Epithelial cell of esophagus (primary cell): ENCODE measurements at regions not wholly inside any gene's neighbourhood (a gene's known extent, or its start where the extent isn't known, plus 50 kb on each side); places are given as distances from the start of the nearest gene placed in this dataset.

Source experiments
- DNase-seq: peaks from one replicate; pipeline ENCODE4 v3.0.0; 2010; ENCODE audit warnings: low read depth
- H3K4me3 ChIP-seq: 2 replicates; pipeline ENCODE4 v1.5.1; 2011; ENCODE audit warnings: mild to moderate bottlenecking, low read length, control low read depth
- CTCF ChIP-seq: IDR thresholded peaks from 2 replicates; pipeline ENCODE4 v1.5.1; 2011; ENCODE audit warnings: low read depth, mild to moderate bottlenecking, low read length, control low read depth, inconsistent platforms; ENCODE audit not compliant: insufficient read depth; ENCODE audit errors: missing control alignments

GRCh38 chr3:106332884-106333283 lies 464.1 kb upstream of the CBLB start:
- peak; percentile 82 for DNase-seq
- no peak overlapping the region for H3K4me3 ChIP-seq
- TF ChIP-seq CTCF, result no peak

- TF ChIP-seq CTCF, result no peak
- H3K4me3 ChIP-seq, result no peak overlapping the region
- peak; percentile 95 for DNase-seq
Observed at GRCh38 chr3:106333911-106334618, 465.3 kb upstream of the CBLB start.

- DNase-seq, result no peak
- TF ChIP-seq CTCF, result no peak
- no peak overlapping the region for H3K4me3 ChIP-seq
Observed at GRCh38 chr3:106336619-106337018, 467.8 kb upstream of the CBLB start.

GRCh38 chr3:106337116-106337515 lies 468.3 kb upstream of the CBLB start:
- no peak overlapping the region for H3K4me3 ChIP-seq
- TF ChIP-seq CTCF, result no peak
- peak; percentile 38 for DNase-seq

GRCh38 chr3:106338582-106339214 lies 469.9 kb upstream of the CBLB start:
- H3K4me3 ChIP-seq, result no peak overlapping the region
- no peak for DNase-seq

GRCh38 chr3:106339551-106339950 lies 470.7 kb upstream of the CBLB start:
- no peak overlapping the region for H3K4me3 ChIP-seq
- no peak for TF ChIP-seq CTCF
- peak; percentile 27 for DNase-seq

More at GRCh38 chr3:106338582-106339214, 469.9 kb upstream of the CBLB start:
- no peak for TF ChIP-seq CTCF
